ENCODE measurements at regions not wholly inside any gene's neighbourhood (a gene's known extent, or its start where the extent isn't known, plus 50 kb on each side); places are given as distances from the start of the nearest gene placed in this dataset.

DNA sequence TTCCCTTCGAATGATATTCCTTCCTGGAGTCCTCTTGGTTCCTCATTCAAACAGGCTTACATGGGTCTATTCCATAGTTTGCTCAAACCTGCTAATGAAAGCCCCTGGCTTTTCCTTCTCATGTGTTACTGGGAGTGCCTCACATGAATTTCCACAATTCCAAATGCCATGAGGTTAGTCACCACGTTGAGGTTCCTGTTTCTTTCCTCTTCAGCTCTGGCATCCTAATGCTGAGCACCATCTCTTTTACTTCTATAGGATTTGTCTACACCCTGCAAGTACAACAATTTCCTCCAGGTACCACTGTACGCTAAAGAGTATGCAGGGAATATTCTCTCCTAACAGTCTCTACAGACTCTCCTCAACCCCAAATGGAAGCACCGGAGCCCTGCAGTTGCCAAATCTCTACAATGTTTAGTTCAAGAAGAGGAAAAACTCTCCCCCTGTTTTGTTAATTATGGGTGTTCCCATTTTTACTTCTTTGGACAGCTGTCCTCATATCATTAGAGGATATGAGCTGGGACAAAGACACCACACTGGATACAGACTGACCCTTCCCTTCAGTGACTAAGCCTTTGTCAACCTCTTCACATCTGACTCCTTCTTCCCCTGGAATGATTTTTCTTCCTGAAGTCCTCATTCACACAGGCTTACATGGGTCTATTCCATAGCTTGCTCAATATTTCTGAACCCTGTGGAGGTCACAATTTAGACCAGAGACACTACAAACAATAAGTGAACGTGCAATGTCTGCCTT is 145.8 kb upstream of the BET1 start (continued):
- TF ChIP-seq RCOR1 (IDR thresholded peaks at IDR 0.05; ENCODE audit: insufficient replicate concordance, low read length): no peak

DNA sequence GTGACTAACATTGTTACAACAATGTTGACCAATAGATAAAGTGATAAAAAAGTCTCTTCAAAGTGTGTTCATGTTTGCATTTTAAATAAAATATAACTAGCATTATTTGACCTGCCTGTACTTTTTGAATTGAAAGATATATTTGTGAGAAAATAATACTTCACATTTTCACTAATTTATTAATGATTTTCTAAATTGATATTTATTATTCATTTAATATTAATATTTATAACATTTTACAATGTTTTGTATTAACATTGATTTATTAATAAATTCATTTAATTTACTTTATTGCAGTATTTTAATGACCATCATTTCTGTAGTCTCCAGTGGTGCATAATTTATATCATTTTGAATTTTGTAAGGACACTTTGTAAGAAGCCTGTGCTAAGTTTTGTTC is 150.0 kb upstream of the BET1 start:
- Histone ChIP-seq H2BK5ac (ENCODE audit: low read depth, low read length, poor library complexity, severe bottlenecking) (no peak overlapping the region), H3K36me3 (ENCODE audit: control insufficient read depth, insufficient read depth, low read length) (no peaks in the 10 kb centered on the region), H3K27me3 (ENCODE audit: control insufficient read depth, insufficient read depth, low read length) (no peaks in the 10 kb centered on the region), H4K8ac (ENCODE audit: low read depth in 2 of 2, low read length in 2 of 2) (no peak overlapping the region), H2BK15ac (ENCODE audit: low read depth, low read length) (no peak overlapping the region), H4K5ac (ENCODE audit: low read depth, low read length) (no peak overlapping the region), H2AK9ac (replicated peaks; ENCODE audit: low read depth, low read length, poor library complexity) (no peak overlapping the region), H3K27ac (ENCODE audit: insufficient read depth, low read length) (no peak overlapping the region), H2BK120ac (ENCODE audit: low read depth, low read length) (no peak overlapping the region), H4K91ac (ENCODE audit: insufficient read depth, low read depth, low read length) (no peak overlapping the region), H3K4me1 (ENCODE audit: control insufficient read depth, insufficient read depth, low read length) (peaks cover 4% of the 10 kb centered on the region), H3K9me1 (ENCODE audit: insufficient read depth, low read length) (no peaks in the 10 kb centered on the region), H3K79me1 (ENCODE audit: low read depth in 1 of 2, low read length in 2 of 2) (no peaks in the 10 kb centered on the region), H2AFZ (replicated peaks; ENCODE audit: low read length, poor library complexity) (no peak overlapping the region), H3K9me3 (ENCODE audit: control insufficient read depth, insufficient read depth, low read length) (no peaks in the 10 kb centered on the region), H3K56ac (ENCODE audit: extremely low read depth, insufficient read depth, low read length) (no peak overlapping the region), H3K9ac (ENCODE audit: low read depth, low read length) (no peak overlapping the region), H3K14ac (replicated peaks; ENCODE audit: low read depth, low read length) (no peak overlapping the region), H3K4me2 (ENCODE audit: low read depth, low read length) (no peak overlapping the region), H2BK20ac (ENCODE audit: low read depth, low read length) (no peak overlapping the region), H3K4ac (ENCODE audit: low read depth, low read length) (no peak overlapping the region), H4K20me1 (ENCODE audit: insufficient read depth, low read length) (no peaks in the 10 kb centered on the region), H3K4me3 (ENCODE audit: insufficient read depth, low read depth, low read length) (no peak overlapping the region), H2AK5ac (ENCODE audit: low read depth, low read length) (no peak overlapping the region), H3K23ac (ENCODE audit: low read depth, low read length) (no peak overlapping the region), H3K18ac (ENCODE audit: low read depth, low read length) (no peak overlapping the region)
- dilution Hi-C loops (cut with HindIII; ENCODE audit: low sequenced_read_pairs, unreplicated experiment) (no loop called here), intact Hi-C loops (cut with micrococcal nuclease) (no loop called here), in situ Hi-C loops (cut with MboI; ENCODE audit: low sequenced_read_pairs) (no loop called here)
- ChIA-PET POLR2A (ENCODE audit: unreplicated experiment) (no interaction called here), CTCF (no interaction called here)
- BruUV-seq (replicated peaks): no TSS peak
- DNase-seq (no peak), ATAC-seq (ENCODE audit: low read depth) (no peak)
- TF ChIP-seq SMC3 (IDR thresholded peaks at IDR 0.05; ENCODE audit: low read depth, low read length) (no peak), RAD21 (IDR thresholded peaks at IDR 0.05; ENCODE audit: low read length) (no peak)
- TF ChIP-seq, protein P1, sequence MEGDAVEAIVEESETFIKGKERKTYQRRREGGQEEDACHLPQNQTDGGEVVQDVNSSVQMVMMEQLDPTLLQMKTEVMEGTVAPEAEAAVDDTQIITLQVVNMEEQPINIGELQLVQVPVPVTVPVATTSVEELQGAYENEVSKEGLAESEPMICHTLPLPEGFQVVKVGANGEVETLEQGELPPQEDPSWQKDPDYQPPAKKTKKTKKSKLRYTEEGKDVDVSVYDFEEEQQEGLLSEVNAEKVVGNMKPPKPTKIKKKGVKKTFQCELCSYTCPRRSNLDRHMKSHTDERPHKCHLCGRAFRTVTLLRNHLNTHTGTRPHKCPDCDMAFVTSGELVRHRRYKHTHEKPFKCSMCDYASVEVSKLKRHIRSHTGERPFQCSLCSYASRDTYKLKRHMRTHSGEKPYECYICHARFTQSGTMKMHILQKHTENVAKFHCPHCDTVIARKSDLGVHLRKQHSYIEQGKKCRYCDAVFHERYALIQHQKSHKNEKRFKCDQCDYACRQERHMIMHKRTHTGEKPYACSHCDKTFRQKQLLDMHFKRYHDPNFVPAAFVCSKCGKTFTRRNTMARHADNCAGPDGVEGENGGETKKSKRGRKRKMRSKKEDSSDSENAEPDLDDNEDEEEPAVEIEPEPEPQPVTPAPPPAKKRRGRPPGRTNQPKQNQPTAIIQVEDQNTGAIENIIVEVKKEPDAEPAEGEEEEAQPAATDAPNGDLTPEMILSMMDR (conservative IDR thresholded peaks at IDR 0.05; ENCODE audit: low read depth, low read length): no peak

Data from IMR-90 (cell line).